Loucy (cell line): ENCODE measurements at regions not wholly inside any gene's neighbourhood (a gene's known extent, or its start where the extent isn't known, plus 50 kb on each side); places are given as distances from the start of the nearest gene placed in this dataset.

Source experiments
- CTCF ChIP-seq: fragments of 200-600 bp; sonication (generic); conservative IDR thresholded peaks from 2 replicates; pipeline ENCODE4 v1.5.1; 2014; ENCODE audit warnings: mild to moderate bottlenecking, antibody characterized with exemption, low read length
- EZH2phosphoT487 ChIP-seq: fragments of 200-600 bp; IDR thresholded peaks from 2 replicates; pipeline ENCODE4 v1.6.1; 2018; ENCODE audit warnings: antibody characterized with exemption, mild to moderate bottlenecking, moderate library complexity, borderline replicate concordance

GRCh38 chr14:25134184-25134583, 84.2 kb upstream of the STXBP6 start:
- TF ChIP-seq CTCF (no peak), EZH2phosphoT487 (no peak)
